Transverse colon (tissue), 4 donors: ENCODE measurements at regions not wholly inside any gene's neighbourhood (a gene's known extent, or its start where the extent isn't known, plus 50 kb on each side); places are given as distances from the start of the nearest gene placed in this dataset.

Experiments used
- EP300 ChIP-seq: sonication (generic); formaldehyde crosslinking; IDR thresholded peaks from one replicate; pipeline ENCODE4 v1.6.1; 2017; ENCODE audit warnings: antibody characterized with exemption, low read depth
- POLR2A ChIP-seq: fragments of 450-650 bp; IDR thresholded peaks from one replicate; pipeline ENCODE4 v1.6.1; 2016; ENCODE audit warnings: antibody characterized with exemption, mild to moderate bottlenecking, moderate library complexity
- POLR2AphosphoS5 ChIP-seq, 3 donors: sonication (generic); formaldehyde crosslinking; IDR thresholded peaks; one replicate each; pipeline ENCODE4 v1.6.1; 2016; ENCODE audit warnings: antibody characterized with exemption in 3 of 3
- TF ChIP-seq, protein P1 (sequence below), 5 experiments: fragments of 200-600 bp in 3 of 5; fragments of 450-650 bp in 2 of 5; sonication (generic) in 3 of 5; IDR thresholded peaks; 1 replicate in 2 of 5; 2 replicates in 3 of 5; pipeline ENCODE4 v1.5.1; 2016 to 2017; ENCODE audit warnings: antibody characterized with exemption in 5 of 5, inconsistent platforms in 3 of 5, mild to moderate bottlenecking in 2 of 5, moderate library complexity in 1 of 5

DNA sequence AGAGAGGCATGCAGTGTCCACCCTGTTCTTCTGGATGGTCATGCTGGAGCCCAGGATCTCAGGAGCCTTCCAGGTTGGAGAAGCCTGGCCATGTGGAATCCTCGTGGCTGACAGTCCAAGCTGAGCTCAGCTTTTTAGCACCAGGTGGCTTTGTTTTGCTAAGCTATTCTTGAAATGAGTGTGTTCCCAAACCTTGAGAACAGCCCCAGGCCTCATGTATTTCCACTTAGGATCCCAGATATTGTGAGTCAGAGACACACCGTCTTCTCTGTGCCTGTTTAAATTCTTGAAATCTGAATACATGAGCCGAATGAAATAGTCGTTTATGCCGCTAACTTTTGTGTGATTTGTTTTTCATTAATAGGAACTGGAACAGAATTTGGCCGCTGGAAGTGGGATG lies 61.2 kb downstream of the IRX2 start:
- TF ChIP-seq, protein P1, sequence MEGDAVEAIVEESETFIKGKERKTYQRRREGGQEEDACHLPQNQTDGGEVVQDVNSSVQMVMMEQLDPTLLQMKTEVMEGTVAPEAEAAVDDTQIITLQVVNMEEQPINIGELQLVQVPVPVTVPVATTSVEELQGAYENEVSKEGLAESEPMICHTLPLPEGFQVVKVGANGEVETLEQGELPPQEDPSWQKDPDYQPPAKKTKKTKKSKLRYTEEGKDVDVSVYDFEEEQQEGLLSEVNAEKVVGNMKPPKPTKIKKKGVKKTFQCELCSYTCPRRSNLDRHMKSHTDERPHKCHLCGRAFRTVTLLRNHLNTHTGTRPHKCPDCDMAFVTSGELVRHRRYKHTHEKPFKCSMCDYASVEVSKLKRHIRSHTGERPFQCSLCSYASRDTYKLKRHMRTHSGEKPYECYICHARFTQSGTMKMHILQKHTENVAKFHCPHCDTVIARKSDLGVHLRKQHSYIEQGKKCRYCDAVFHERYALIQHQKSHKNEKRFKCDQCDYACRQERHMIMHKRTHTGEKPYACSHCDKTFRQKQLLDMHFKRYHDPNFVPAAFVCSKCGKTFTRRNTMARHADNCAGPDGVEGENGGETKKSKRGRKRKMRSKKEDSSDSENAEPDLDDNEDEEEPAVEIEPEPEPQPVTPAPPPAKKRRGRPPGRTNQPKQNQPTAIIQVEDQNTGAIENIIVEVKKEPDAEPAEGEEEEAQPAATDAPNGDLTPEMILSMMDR (IDR thresholded peaks at IDR 0.05) = no peak
- no peak for TF ChIP-seq EP300
- TF ChIP-seq POLR2A = no peak
- TF ChIP-seq POLR2AphosphoS5 (IDR thresholded peaks at IDR 0.05) = no peak
